ENCODE measurements at regions not wholly inside any gene's neighbourhood (a gene's known extent, or its start where the extent isn't known, plus 50 kb on each side); places are given as distances from the start of the nearest gene placed in this dataset.

- intact Hi-C loops (cut with micrococcal nuclease) = no loop called here
- no peak overlapping the region for H2AFZ ChIP-seq (ENCODE audit: low read depth, low read length)
- no peak for FAIRE-seq
- 0% methylated on average over 9 of the region's 9 CpGs for WGBS (ENCODE audit: insufficient coverage, low coverage, missing lambda C conversion rate)
- H3K4me2 ChIP-seq (ENCODE audit: insufficient read depth, low read length) = no peak overlapping the region
- DNase-seq (ENCODE audit: extremely low read depth in 1 of 4, low spot score in 3 of 4) = no peak
- H3K9me3 ChIP-seq (replicated peaks; ENCODE audit: control insufficient read depth, insufficient read depth, low read depth, low read length) = 0 out of 2 replicates have a peak, but pooled peaks cover 2% of the 10 kb centered on the region
- no peak overlapping the region for H3K9ac ChIP-seq (ENCODE audit: insufficient read depth in 1 of 2, low read depth in 2 of 2, low read length in 2 of 2)
- ATAC-seq = no peak
- TF ChIP-seq CEBPG (CRISPR knock-in tag; IDR thresholded peaks at IDR 0.05) (no peak), CEBPG (tag; conservative IDR thresholded peaks at IDR 0.05 in 1 of 2, IDR thresholded peaks at IDR 0.05 in 1 of 2) (no peak), ZNF512 (tag; IDR thresholded peaks at IDR 0.05) (no peak), FOXJ2 (tag; IDR thresholded peaks at IDR 0.05) (no peak), ZNF707 (CRISPR knock-in tag; conservative IDR thresholded peaks at IDR 0.05) (no peak), GTF2F1 (IDR thresholded peaks at IDR 0.05; ENCODE audit: low read depth, low read length) (no peak), ZBTB26 (CRISPR knock-in tag; IDR thresholded peaks at IDR 0.05) (no peak), GABPB2 (CRISPR knock-in tag; conservative IDR thresholded peaks at IDR 0.05) (no peak), ZNF695 (CRISPR knock-in tag; IDR thresholded peaks at IDR 0.05) (no peak), TBP (optimal IDR thresholded peaks at IDR 0.05; ENCODE audit: low read depth, low read length) (no peak), DDX20 (tag; IDR thresholded peaks at IDR 0.05; ENCODE audit: low read depth) (no peak)
- H3K36me3 ChIP-seq (ENCODE audit: control insufficient read depth, insufficient read depth, low read length) = no peaks in the 10 kb centered on the region
- H3K4me1 ChIP-seq (replicated peaks in 1 of 2; ENCODE audit: control insufficient read depth in 2 of 2, insufficient read depth in 2 of 2, low read length in 2 of 2) = no peaks in the 10 kb centered on the region
- ChIA-PET POLR2A (no interaction called here), CTCF (ENCODE audit: low intra/inter-chr PET ratio) (no interaction called here)
- no peaks in the 10 kb centered on the region for H4K20me1 ChIP-seq (replicated peaks; ENCODE audit: control insufficient read depth, insufficient read depth, low read length)
- in situ Hi-C loops (cut with MboI) = no loop called here
- BruUV-seq (replicated peaks) = no TSS peak
- H3K27me3 ChIP-seq (ENCODE audit: control insufficient read depth in 2 of 2, insufficient read depth in 2 of 2, low read length in 2 of 2) = no peaks in the 10 kb centered on the region
- no peak overlapping the region for H3K4me3 ChIP-seq
- no peaks in the 10 kb centered on the region for H3K79me2 ChIP-seq (ENCODE audit: control insufficient read depth, insufficient read depth, low read length)
- H3K9me1 ChIP-seq (ENCODE audit: control insufficient read depth, insufficient read depth, low read length) = no peaks in the 10 kb centered on the region
- no peak overlapping the region for H3K27ac ChIP-seq (ENCODE audit: extremely low read depth, low read depth, low read length)
Observed at GRCh38 chr11:106497321-106497720, 419.9 kb downstream of the AASDHPPT start.

All from K562 (cell line).